H1 (cell line): ENCODE measurements at regions not wholly inside any gene's neighbourhood (a gene's known extent, or its start where the extent isn't known, plus 50 kb on each side); places are given as distances from the start of the nearest gene placed in this dataset.

Experiments used
- ASH2L ChIP-seq: fragments of 200-600, 300-600 bp; sonication (generic); IDR thresholded peaks from one replicate; pipeline ENCODE4 v1.7.1; 2017; ENCODE audit warnings: low read length
- E2F6 ChIP-seq: IDR thresholded peaks from 2 replicates; pipeline ENCODE4 v1.6.1; 2012; ENCODE audit warnings: inconsistent platforms
- GABPA ChIP-seq: IDR thresholded peaks from 2 replicates; pipeline ENCODE4 v1.6.1; 2011; ENCODE audit warnings: mild to moderate bottlenecking, low read length, moderate library complexity, borderline replicate concordance; ENCODE audit not compliant: insufficient read depth
- HDAC6 ChIP-seq: IDR thresholded peaks from one replicate; pipeline ENCODE4 v1.7.1; 2012; ENCODE audit warnings: low read depth, mild to moderate bottlenecking, inconsistent platforms, low read length, moderate library complexity
- JUN ChIP-seq: IDR thresholded peaks from 2 replicates; pipeline ENCODE4 v1.6.1; 2011; ENCODE audit warnings: low read depth, mild to moderate bottlenecking, improper control_type of control experiment, low read length
- NRF1 ChIP-seq: IDR thresholded peaks from 2 replicates; pipeline ENCODE4 v1.6.1; 2011; ENCODE audit warnings: mild to moderate bottlenecking, low read depth, low read length, improper control_type of control experiment
- SIRT6 ChIP-seq: IDR thresholded peaks from one replicate; pipeline ENCODE4 v1.7.1; 2012; ENCODE audit warnings: low read length, inconsistent platforms
- TCF12 ChIP-seq: IDR thresholded peaks from 2 replicates; pipeline ENCODE4 v1.6.1; 2011; ENCODE audit warnings: low read depth, mild to moderate bottlenecking, low read length
- USF2 ChIP-seq: IDR thresholded peaks from 2 replicates; pipeline ENCODE4 v1.6.1; 2011; ENCODE audit warnings: low read length, improper control_type of control experiment

GRCh38 chr2:217555081-217555876 lies 447.5 kb downstream of the TNS1 start (continued):
- TF ChIP-seq NRF1 (no peak), USF2 (no peak), E2F6 (no peak), JUN (no peak), GABPA (no peak), HDAC6 (no peak), SIRT6 (no peak), ASH2L (no peak), TCF12 (no peak)
- TF ChIP-seq, all 59 proteins: peak for 0
